GM12875 (cell line): ENCODE measurements at regions not wholly inside any gene's neighbourhood (a gene's known extent, or its start where the extent isn't known, plus 50 kb on each side); places are given as distances from the start of the nearest gene placed in this dataset.

ENCODE experiments used
- H3K4me3 ChIP-seq: one replicate; pipeline ENCODE4 v1.5.1; 2011; ENCODE audit warnings: low read depth, low read length, control low read depth
- CTCF ChIP-seq: IDR thresholded peaks from 2 replicates; pipeline ENCODE4 v1.5.1; 2011; ENCODE audit warnings: low read depth, mild to moderate bottlenecking, control low read depth, inconsistent platforms, low read length, moderate library complexity, borderline replicate concordance; ENCODE audit not compliant: insufficient read depth

GRCh38 chr9:89940625-89941024, 335.8 kb downstream of the GADD45G start:
- TF ChIP-seq CTCF: no peak

GRCh38 chr9:89941875-89942274, 337.1 kb downstream of the GADD45G start:
- no peak for TF ChIP-seq CTCF

More at GRCh38 chr9:89940625-89941024, 335.8 kb downstream of the GADD45G start:
- H3K4me3 ChIP-seq: no peak overlapping the region

GRCh38 chr9:89942643-89943042, 337.8 kb downstream of the GADD45G start:
- TF ChIP-seq CTCF: no peak
- no peak overlapping the region for H3K4me3 ChIP-seq

More at GRCh38 chr9:89941875-89942274, 337.1 kb downstream of the GADD45G start:
- no peak overlapping the region for H3K4me3 ChIP-seq

GRCh38 chr9:89943309-89943708, 338.5 kb downstream of the GADD45G start:
- no peak overlapping the region for H3K4me3 ChIP-seq
- no peak for TF ChIP-seq CTCF

- no peak for TF ChIP-seq CTCF
- H3K4me3 ChIP-seq: no peak overlapping the region
Measured at GRCh38 chr9:89943728-89944127, 338.9 kb downstream of the GADD45G start.

- H3K4me3 ChIP-seq: no peak overlapping the region
- peak; percentile 18; the same call in 1 of the 2 replicates for TF ChIP-seq CTCF
Measured at GRCh38 chr9:89945133-89945532, 340.3 kb downstream of the GADD45G start.

GRCh38 chr9:89946741-89947140, 341.9 kb downstream of the GADD45G start:
- no peak overlapping the region for H3K4me3 ChIP-seq
- TF ChIP-seq CTCF: no peak
